HEK293 (cell line): ENCODE measurements at regions not wholly inside any gene's neighbourhood (a gene's known extent, or its start where the extent isn't known, plus 50 kb on each side); places are given as distances from the start of the nearest gene placed in this dataset.

ENCODE experiments used
- CTCF ChIA-PET: fragments of 350-600 bp; formaldehyde crosslinking; extraction: SDS; loops from one replicate; lab custom pipeline; 2021; ENCODE audit warnings: antibody characterized with exemption; lab: Yijun Ruan, JAX
- POLR2A ChIA-PET: fragments of 300-600 bp; formaldehyde crosslinking; extraction: SDS; loops from one replicate; lab custom pipeline; 2020; ENCODE audit warnings: antibody characterized with exemption, inconsistent platforms; lab: Yijun Ruan, JAX
- H3K27ac ChIP-seq: fragments of 200-500 bp; sonication (Bioruptor generic); 2 replicates; pipeline ENCODE4 v1.5.1; 2014; ENCODE audit warnings: low read depth, low read length, control low read depth, inconsistent platforms; ENCODE audit errors: extremely low read depth
- H3K36me3 ChIP-seq, 2 experiments: fragments of 200-500 bp in 1 of 2; sonication (Bioruptor generic) in 1 of 2; 1 replicate in 1 of 2; 2 replicates in 1 of 2; pipeline ENCODE4 v1.5.1; 2014 to 2017; ENCODE audit warnings: inconsistent platforms in 2 of 2, low read length in 2 of 2; ENCODE audit not compliant: control insufficient read depth in 2 of 2, insufficient read depth in 1 of 2
- H3K4me1 ChIP-seq: fragments of 200-500 bp; sonication (Bioruptor generic); 2 replicates; pipeline ENCODE4 v1.5.1; 2014; ENCODE audit warnings: mild to moderate bottlenecking, low read length, inconsistent platforms; ENCODE audit not compliant: control insufficient read depth, insufficient read depth
- H3K4me3 ChIP-seq: 2 replicates; pipeline ENCODE4 v1.5.1; 2011; ENCODE audit warnings: low read depth, mild to moderate bottlenecking, control low read depth, low read length, moderate library complexity
- H3K9me3 ChIP-seq: fragments of 200-500 bp; sonication (Bioruptor generic); 2 replicates; pipeline ENCODE4 v1.5.1; 2014; ENCODE audit warnings: low read depth, low read length, inconsistent platforms; ENCODE audit not compliant: control insufficient read depth, insufficient read depth
- EGR2 ChIP-seq: fragments of 450-650 bp; formaldehyde crosslinking; IDR thresholded peaks from 2 replicates; pipeline ENCODE4 v1.5.1; 2016; ENCODE audit warnings: low read depth, missing biosample characterization, missing genetic modification characterization
- KLF16 ChIP-seq: fragments of 450-650 bp; formaldehyde crosslinking; IDR thresholded peaks from 2 replicates; pipeline ENCODE4 v1.5.1; 2017; ENCODE audit warnings: missing biosample characterization, missing genetic modification characterization
- KLF7 ChIP-seq: fragments of 450-650 bp; formaldehyde crosslinking; IDR thresholded peaks from 2 replicates; pipeline ENCODE4 v1.5.1; 2016; ENCODE audit warnings: missing biosample characterization, missing genetic modification characterization, borderline replicate concordance
- MEIS1 ChIP-seq: sonication (generic); formaldehyde crosslinking; IDR thresholded peaks from 2 replicates; pipeline ENCODE4 v1.8.1; 2022; ENCODE audit warnings: missing genetic modification reagents, mild to moderate bottlenecking, borderline replicate concordance
- RBAK ChIP-seq: fragments of 450-650 bp; formaldehyde crosslinking; IDR thresholded peaks from 2 replicates; pipeline ENCODE4 v1.5.1; 2016; ENCODE audit warnings: missing biosample characterization, missing genetic modification characterization
- SALL2 ChIP-seq: fragments of 450-650 bp; formaldehyde crosslinking; IDR thresholded peaks from 2 replicates; pipeline ENCODE4 v1.5.0; 2017; ENCODE audit warnings: missing biosample characterization, mild to moderate bottlenecking, missing genetic modification characterization, borderline replicate concordance
- YY2 ChIP-seq: fragments of 450-650 bp; formaldehyde crosslinking; IDR thresholded peaks from 2 replicates; pipeline ENCODE4 v1.5.1; 2016; ENCODE audit warnings: missing biosample characterization, missing genetic modification characterization
- ZBTB20 ChIP-seq: fragments of 450-650 bp; formaldehyde crosslinking; IDR thresholded peaks from 2 replicates; pipeline ENCODE4 v1.5.1; 2016; ENCODE audit warnings: missing biosample characterization, missing genetic modification characterization
- ZBTB21 ChIP-seq: fragments of 450-650 bp; formaldehyde crosslinking; IDR thresholded peaks from 2 replicates; pipeline ENCODE4 v1.5.1; 2017; ENCODE audit warnings: missing biosample characterization, missing genetic modification characterization
- ZFP41 ChIP-seq: fragments of 450-650 bp; formaldehyde crosslinking; IDR thresholded peaks from 2 replicates; pipeline ENCODE4 v1.5.1; 2016; ENCODE audit warnings: missing biosample characterization, missing genetic modification characterization, borderline replicate concordance
- ZFP69B ChIP-seq: fragments of 450-650 bp; formaldehyde crosslinking; IDR thresholded peaks from 2 replicates; pipeline ENCODE4 v1.5.1; 2016; ENCODE audit warnings: missing biosample characterization, missing genetic modification characterization
- ZNF114 ChIP-seq: fragments of 450-650 bp; formaldehyde crosslinking; IDR thresholded peaks from 2 replicates; pipeline ENCODE4 v1.5.0; 2017; ENCODE audit warnings: missing biosample characterization, missing genetic modification characterization
- ZNF175 ChIP-seq: fragments of 450-650 bp; formaldehyde crosslinking; IDR thresholded peaks from 2 replicates; pipeline ENCODE4 v1.5.1; 2016; ENCODE audit warnings: missing biosample characterization, missing genetic modification characterization
- ZNF19 ChIP-seq: fragments of 450-650 bp; formaldehyde crosslinking; IDR thresholded peaks from 2 replicates; pipeline ENCODE4; 2016; ENCODE audit warnings: missing biosample characterization, missing genetic modification characterization, low read depth
- ZNF248 ChIP-seq: fragments of 450-650 bp; formaldehyde crosslinking; IDR thresholded peaks from 2 replicates; pipeline ENCODE4 v1.5.1; 2017; ENCODE audit warnings: missing biosample characterization, missing genetic modification characterization
- ZNF311 ChIP-seq: fragments of 450-650 bp; formaldehyde crosslinking; IDR thresholded peaks from 2 replicates; pipeline ENCODE4 v1.5.1; 2017; ENCODE audit warnings: missing biosample characterization, missing genetic modification characterization, borderline replicate concordance
- ZNF354C ChIP-seq: fragments of 450-650 bp; formaldehyde crosslinking; IDR thresholded peaks from 2 replicates; pipeline ENCODE4 v1.5.1; 2016; ENCODE audit warnings: missing biosample characterization, missing genetic modification characterization, low read depth, borderline replicate concordance
- ZNF366 ChIP-seq: fragments of 450-650 bp; formaldehyde crosslinking; conservative IDR thresholded peaks from 2 replicates; pipeline ENCODE4 v1.5.1; 2016; ENCODE audit warnings: missing biosample characterization, missing genetic modification characterization
- ZNF391 ChIP-seq: fragments of 450-650 bp; formaldehyde crosslinking; IDR thresholded peaks from 2 replicates; pipeline ENCODE4 v1.5.1; 2016; ENCODE audit warnings: low read depth, missing biosample characterization, missing genetic modification characterization, borderline replicate concordance
- ZNF510 ChIP-seq: fragments of 450-650 bp; formaldehyde crosslinking; IDR thresholded peaks from 2 replicates; pipeline ENCODE4 v1.5.1; 2018; ENCODE audit warnings: mild to moderate bottlenecking, missing genetic modification characterization, missing biosample characterization; ENCODE audit not compliant: insufficient replicate concordance
- ZNF529 ChIP-seq: fragments of 450-650 bp; formaldehyde crosslinking; IDR thresholded peaks from 2 replicates; pipeline ENCODE4 v1.5.1; 2017; ENCODE audit warnings: missing genetic modification characterization, missing biosample characterization; ENCODE audit not compliant: insufficient replicate concordance
- ZNF544 ChIP-seq: fragments of 450-650 bp; formaldehyde crosslinking; IDR thresholded peaks from 2 replicates; pipeline ENCODE4 v1.5.0; 2017; ENCODE audit warnings: missing biosample characterization, missing genetic modification characterization
- ZNF776 ChIP-seq: fragments of 450-650 bp; formaldehyde crosslinking; IDR thresholded peaks from 2 replicates; pipeline ENCODE4 v1.5.0; 2017; ENCODE audit warnings: missing biosample characterization, missing genetic modification characterization, borderline replicate concordance
- TF ChIP-seq, protein P1 (sequence below): fragments of 450-650 bp; formaldehyde crosslinking; IDR thresholded peaks from 2 replicates; pipeline ENCODE4 v1.5.1; 2016; ENCODE audit warnings: missing biosample characterization, missing genetic modification characterization
- TF ChIP-seq, protein P2 (sequence below): fragments of 450-650 bp; formaldehyde crosslinking; IDR thresholded peaks from 2 replicates; pipeline ENCODE4 v1.5.1; 2016; ENCODE audit warnings: missing biosample characterization, missing genetic modification characterization
- TF ChIP-seq, protein P3 (sequence below): fragments of 450-650 bp; formaldehyde crosslinking; IDR thresholded peaks from 2 replicates; pipeline ENCODE4 v1.5.1; 2016; ENCODE audit warnings: missing biosample characterization, missing genetic modification characterization

DNA sequence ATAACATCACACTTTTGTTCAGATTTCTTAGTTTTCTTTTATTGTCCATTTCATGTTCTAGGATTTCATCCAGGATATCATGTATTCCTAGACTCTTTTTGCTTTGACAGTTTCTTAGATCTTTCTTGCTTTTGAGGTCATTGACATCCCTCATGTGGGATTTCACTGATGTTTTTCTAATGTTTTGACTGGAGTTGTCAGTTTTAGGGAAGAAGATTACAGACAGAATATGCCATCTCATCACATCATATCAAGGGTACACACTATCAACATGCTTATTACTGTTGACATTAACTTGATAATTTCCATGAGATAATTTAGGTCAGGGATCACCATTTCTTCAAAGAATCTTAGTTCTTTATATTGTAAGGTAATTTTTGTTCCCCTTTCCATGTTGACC lies 101.7 kb downstream of the NPAP1 start:
- Histone ChIP-seq H3K36me3 (no peaks in the 10 kb centered on the region), H3K4me1 (no peaks in the 10 kb centered on the region), H3K9me3 (no peaks in the 10 kb centered on the region), H3K4me3 (no peak overlapping the region), H3K27ac (no peak overlapping the region)
- ChIA-PET POLR2A (no interaction called here), CTCF (no interaction called here)
- TF ChIP-seq, protein P1, sequence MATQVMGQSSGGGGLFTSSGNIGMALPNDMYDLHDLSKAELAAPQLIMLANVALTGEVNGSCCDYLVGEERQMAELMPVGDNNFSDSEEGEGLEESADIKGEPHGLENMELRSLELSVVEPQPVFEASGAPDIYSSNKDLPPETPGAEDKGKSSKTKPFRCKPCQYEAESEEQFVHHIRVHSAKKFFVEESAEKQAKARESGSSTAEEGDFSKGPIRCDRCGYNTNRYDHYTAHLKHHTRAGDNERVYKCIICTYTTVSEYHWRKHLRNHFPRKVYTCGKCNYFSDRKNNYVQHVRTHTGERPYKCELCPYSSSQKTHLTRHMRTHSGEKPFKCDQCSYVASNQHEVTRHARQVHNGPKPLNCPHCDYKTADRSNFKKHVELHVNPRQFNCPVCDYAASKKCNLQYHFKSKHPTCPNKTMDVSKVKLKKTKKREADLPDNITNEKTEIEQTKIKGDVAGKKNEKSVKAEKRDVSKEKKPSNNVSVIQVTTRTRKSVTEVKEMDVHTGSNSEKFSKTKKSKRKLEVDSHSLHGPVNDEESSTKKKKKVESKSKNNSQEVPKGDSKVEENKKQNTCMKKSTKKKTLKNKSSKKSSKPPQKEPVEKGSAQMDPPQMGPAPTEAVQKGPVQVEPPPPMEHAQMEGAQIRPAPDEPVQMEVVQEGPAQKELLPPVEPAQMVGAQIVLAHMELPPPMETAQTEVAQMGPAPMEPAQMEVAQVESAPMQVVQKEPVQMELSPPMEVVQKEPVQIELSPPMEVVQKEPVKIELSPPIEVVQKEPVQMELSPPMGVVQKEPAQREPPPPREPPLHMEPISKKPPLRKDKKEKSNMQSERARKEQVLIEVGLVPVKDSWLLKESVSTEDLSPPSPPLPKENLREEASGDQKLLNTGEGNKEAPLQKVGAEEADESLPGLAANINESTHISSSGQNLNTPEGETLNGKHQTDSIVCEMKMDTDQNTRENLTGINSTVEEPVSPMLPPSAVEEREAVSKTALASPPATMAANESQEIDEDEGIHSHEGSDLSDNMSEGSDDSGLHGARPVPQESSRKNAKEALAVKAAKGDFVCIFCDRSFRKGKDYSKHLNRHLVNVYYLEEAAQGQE (tag by site-specific recombination) = no peak
- TF ChIP-seq, protein P2, sequence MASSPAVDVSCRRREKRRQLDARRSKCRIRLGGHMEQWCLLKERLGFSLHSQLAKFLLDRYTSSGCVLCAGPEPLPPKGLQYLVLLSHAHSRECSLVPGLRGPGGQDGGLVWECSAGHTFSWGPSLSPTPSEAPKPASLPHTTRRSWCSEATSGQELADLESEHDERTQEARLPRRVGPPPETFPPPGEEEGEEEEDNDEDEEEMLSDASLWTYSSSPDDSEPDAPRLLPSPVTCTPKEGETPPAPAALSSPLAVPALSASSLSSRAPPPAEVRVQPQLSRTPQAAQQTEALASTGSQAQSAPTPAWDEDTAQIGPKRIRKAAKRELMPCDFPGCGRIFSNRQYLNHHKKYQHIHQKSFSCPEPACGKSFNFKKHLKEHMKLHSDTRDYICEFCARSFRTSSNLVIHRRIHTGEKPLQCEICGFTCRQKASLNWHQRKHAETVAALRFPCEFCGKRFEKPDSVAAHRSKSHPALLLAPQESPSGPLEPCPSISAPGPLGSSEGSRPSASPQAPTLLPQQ (tag by site-specific recombination) = no peak
- TF ChIP-seq ZFP69B (tag by site-specific recombination) (no peak), ZNF391 (tag by site-specific recombination) (no peak), YY2 (no peak), RBAK (tag by site-specific recombination) (no peak), ZNF175 (no peak), MEIS1 (CRISPR knock-in tag) (no peak), EGR2 (no peak), ZNF366 (tag by site-specific recombination) (no peak), ZNF248 (tag by site-specific recombination) (no peak), ZNF19 (tag by site-specific recombination) (no peak), ZNF114 (no peak), ZNF776 (no peak), KLF7 (no peak), ZNF510 (tag by site-specific recombination) (no peak), ZNF354C (no peak)

DNA sequence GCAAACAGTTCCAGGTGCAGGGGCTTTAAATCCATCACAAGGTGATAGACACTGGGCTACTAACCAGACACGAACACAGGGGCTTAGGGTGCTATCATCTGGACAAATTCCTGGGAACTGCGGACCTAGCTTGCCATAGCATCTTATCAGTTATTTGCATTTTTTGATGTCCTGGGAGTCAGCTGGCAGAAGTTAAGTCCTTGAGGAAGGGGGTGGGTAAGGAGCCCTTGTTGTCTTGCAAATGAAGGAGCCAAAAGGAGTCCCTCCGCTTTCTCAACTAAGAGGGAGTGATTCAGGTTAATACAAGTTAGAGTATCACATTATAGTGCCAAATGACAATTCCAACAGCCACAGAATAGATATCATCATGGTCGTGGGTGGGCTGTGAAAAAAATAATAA lies 108.9 kb downstream of the NPAP1 start:
- POLR2A ChIA-PET = no interaction called here
- no peak overlapping the region for H3K27ac ChIP-seq
- TF ChIP-seq ZBTB21 (no peak), KLF16 (no peak)
- TF ChIP-seq, all 188 proteins: peak for 0
- H3K4me1 ChIP-seq = no peaks in the 10 kb centered on the region
- H3K4me3 ChIP-seq = no peak overlapping the region
- no peaks in the 10 kb centered on the region for H3K36me3 ChIP-seq
- no peaks in the 10 kb centered on the region for H3K9me3 ChIP-seq
- CTCF ChIA-PET = no interaction called here

DNA sequence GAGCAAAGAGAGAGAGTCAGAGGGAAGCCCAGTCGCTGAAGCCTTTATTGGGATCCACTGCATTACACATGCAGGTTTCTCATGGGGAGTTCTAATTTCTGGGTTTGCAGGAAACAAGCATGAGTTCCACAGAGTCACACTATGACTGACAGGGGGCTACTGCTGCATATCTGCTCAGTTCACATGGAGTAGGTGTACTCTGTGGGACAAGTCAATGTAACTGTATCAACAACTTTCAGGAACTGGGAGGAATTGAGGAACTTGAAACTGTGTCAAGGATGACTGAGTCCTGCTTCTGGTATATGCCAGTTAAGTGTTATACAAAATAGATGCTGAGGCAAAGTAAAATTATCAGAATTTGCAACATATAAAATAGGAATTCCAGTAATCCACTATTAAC lies 110.8 kb downstream of the NPAP1 start:
- no peaks in the 10 kb centered on the region for H3K4me1 ChIP-seq
- no peak overlapping the region for H3K4me3 ChIP-seq
- ChIA-PET POLR2A (no interaction called here), CTCF (no interaction called here)
- H3K36me3 ChIP-seq = no peaks in the 10 kb centered on the region
- H3K27ac ChIP-seq = no peak overlapping the region
- H3K9me3 ChIP-seq = no peaks in the 10 kb centered on the region
- no peak for TF ChIP-seq ZBTB20 (tag by site-specific recombination)
- TF ChIP-seq ZNF529 (tag by site-specific recombination) = no peak
- no peak for TF ChIP-seq ZNF544
- TF ChIP-seq RBAK (tag by site-specific recombination) = no peak
- TF ChIP-seq ZNF311 (tag by site-specific recombination) = no peak
- TF ChIP-seq, protein P3, sequence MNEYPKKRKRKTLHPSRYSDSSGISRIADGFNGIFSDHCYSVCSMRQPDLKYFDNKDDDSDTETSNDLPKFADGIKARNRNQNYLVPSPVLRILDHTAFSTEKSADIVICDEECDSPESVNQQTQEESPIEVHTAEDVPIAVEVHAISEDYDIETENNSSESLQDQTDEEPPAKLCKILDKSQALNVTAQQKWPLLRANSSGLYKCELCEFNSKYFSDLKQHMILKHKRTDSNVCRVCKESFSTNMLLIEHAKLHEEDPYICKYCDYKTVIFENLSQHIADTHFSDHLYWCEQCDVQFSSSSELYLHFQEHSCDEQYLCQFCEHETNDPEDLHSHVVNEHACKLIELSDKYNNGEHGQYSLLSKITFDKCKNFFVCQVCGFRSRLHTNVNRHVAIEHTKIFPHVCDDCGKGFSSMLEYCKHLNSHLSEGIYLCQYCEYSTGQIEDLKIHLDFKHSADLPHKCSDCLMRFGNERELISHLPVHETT (tag by site-specific recombination) = no peak
- no peak for TF ChIP-seq ZFP41 (tag by site-specific recombination)
- TF ChIP-seq SALL2 (tag by site-specific recombination) = no peak
